NCI-H2081 (cell line): ENCODE measurements at regions not wholly inside any gene's neighbourhood (a gene's known extent, or its start where the extent isn't known, plus 50 kb on each side); places are given as distances from the start of the nearest gene placed in this dataset.

Source experiments
- DNase-seq, 2 experiments: peaks; one replicate each; lab custom pipeline; 2025; lab: John Stamatoyannopoulos, UW

DNA sequence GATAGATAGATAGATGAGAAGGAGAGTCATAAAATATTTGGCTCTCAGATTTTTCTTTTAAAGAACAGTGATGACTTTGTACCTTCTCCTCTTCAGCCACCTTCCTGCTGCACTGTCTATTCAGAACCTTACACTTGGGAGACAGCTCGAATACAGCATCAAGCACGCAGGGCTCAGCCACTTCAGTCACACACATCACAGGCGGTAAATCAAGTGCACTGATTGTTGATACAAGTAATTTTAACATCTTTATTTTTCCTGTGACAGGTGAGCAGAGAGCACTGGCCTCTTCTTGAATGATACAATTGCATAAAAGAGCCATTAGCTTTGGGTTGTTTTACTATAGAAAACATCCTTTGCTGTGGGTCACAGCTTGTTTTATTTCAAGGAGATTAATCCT lies 1118.5 kb upstream of the EYS start:
- no peak for DNase-seq

DNA sequence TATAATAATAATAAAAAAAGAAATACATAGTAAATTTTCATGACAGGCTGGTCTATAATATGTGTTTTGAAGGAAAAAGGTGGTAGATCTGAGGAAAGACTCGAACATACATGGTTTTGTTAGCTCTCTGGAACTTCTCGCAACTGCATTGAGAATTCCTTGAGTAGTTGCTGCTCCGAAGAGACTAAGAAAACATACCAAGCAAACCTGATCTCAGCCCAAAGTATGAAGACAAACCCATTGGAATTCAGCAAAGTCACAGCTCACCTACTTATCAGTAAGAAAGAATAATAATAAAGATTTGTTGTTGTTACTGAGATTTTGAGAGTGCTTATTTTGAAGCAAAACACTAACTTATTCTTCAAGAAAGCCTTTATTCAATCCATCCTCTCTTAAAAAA lies 1107.1 kb upstream of the EYS start:
- no peak for DNase-seq

DNA sequence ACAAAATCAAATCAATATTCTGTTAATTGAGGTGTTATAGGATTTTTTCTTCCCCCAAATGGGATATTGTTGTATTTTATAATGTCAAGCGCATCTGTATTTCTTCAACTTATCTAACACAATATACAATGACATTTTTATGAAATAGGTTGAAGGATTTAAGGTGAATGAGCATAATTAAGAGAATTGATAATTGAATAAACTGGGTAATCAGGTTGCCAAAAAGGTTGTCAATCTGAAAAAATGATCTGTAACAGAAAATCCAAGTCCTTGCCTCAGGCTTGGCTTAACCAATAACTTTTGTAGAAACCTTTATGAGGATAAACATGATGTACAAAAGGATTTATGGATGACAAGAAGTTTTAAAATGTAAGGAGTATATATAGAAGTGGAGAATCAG lies 1101.7 kb upstream of the EYS start:
- DNase-seq: no peak

DNA sequence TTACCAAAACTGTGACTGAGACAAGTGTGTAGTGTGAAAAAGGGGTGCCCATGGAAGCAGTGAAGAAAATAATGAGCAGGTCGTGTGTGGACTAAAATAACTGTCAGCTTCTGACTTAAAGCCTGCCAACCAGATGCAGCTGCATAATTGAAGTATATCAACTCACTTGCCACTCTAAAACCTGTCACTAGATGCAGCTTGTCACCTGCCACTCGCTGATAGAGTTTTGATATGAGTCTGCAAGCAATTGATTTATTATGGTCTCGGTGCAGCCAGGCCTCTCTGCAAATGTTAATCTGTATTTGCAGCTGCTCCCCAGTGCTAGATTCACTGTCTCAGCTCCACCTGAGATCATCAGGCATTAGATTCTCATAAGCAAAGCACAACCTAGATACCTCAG lies 1090.0 kb upstream of the EYS start:
- no peak for DNase-seq

DNA sequence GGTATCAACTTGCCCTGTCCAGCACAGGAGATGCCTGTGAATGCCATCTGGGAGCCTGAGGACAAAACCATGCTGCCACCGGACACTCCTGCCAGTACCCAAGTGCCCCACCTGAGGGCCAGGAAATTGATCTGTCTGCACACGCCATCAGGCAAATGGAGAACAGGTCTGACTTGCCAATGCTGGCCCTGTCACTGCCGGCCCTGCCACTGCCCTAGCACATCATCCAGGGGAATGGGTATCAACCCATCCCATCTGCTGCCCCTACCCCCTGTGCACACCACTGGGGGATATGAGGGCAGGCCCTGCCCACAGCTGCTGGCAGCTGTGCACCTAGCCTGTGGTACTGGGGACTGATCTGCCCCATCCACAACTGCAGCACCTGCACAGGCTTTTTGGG lies 1081.6 kb upstream of the EYS start:
- no peak for DNase-seq

DNA sequence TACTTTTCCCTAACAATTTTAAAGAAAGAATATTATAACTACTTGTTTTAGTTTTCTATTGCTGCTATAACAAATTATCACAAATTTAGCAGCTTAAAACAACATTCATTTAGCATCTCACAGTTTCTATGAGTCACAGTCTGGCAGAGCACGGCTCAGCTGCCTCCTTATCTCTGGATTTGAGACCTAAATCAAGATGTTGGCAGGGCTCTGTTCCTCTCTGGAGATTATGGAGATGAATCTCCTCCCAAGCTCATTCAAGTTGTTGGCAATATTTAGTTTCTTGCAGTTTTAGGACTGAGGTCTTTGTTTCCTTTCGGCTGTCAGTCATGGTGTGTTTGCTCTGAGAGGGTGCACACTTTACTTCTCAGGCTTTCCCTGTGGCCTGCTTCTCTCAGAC lies 1065.8 kb upstream of the EYS start:
- no peak for DNase-seq

DNA sequence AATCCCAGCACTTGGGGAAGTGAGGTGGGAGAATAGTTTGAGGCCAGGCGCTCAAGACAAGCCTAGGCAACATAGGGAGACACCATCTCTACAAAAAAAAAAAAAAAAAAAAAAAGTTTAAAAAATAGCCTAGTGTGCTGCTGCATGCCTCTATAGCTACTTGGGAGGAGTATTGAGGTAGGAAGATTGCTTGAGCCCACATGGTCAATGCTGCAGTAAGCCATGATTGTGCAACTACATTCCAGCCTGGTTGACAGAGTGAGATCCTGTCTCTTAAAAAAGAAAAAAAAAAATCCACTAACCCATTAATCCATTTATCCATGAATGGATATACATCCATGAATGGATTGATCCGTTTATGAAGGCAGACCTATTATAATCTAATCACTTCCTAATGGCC lies 1064.6 kb upstream of the EYS start:
- DNase-seq: no peak

DNA sequence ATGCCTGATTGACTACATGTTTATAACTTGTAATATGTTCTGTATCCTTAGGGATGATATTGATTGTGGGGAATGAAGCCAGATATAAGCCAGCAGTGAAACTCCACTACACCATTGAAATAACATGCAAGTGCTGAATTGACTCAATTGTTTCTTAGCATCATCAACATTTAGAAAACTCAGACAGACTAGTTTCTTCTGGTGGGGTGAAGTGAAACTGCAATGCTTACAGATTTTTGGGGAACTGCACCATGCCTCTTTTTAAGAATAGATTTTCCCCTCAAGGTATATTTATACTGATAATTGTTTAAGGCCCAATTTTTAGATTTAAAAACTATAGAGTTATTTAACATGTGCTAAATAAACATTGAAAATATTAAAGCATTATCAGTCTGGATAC lies 1044.6 kb upstream of the EYS start:
- DNase-seq: no peak

DNA sequence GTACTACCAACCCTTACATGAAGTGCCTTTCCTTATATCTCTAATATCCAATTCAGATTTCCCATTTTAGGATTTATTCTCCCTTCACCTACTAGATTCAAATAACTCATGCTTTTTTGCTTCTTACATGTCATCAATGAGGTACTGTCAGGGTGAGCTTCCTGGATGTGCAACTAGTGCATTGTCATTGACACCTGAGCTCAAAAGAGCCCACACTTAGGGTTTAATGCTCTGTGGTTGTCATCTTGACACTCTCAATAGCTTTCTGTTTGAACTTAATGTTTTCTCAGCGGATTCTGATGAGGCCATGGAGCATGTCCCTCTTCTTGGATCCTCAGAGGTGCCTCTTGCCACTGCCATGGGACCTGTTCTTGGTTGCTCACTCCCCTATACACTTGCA lies 1033.3 kb upstream of the EYS start:
- no peak for DNase-seq

DNA sequence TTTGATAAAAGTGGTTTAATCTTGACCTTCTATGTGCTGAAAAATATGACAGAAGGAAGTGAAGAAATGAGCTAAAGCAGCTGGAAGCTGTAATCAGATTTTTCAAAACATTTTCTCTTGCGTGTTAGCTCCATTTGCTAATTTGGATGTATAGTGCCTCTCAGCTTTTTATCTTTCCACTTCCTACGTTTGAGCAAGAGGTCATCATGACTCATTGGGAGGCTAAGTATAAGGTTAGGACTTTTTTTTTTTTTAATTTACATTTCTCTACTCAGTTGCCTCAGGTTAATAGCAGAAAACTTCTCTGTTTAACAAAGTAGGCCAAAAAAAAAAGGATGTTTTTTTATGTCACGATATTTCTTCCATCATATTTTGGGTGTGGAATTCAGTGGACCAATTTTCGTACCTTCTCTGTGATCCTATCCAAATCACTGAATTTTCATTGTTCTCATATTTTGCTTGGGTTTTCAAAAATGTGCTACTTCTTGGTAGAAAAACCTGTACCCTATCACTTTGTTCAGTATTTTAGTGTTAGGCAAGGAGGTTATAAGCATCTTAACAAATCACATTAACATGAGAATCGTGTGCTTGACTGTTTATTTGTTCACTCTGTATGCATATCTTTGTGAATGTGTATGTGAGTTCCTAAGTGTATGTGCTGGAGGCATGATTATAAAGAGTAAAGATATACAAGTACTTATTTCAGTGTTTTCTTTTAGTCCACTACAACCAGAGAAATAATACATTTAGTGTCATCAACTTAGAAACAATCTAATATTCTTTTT lies 1028.3 kb upstream of the EYS start:
- DNase-seq: no peak

DNA sequence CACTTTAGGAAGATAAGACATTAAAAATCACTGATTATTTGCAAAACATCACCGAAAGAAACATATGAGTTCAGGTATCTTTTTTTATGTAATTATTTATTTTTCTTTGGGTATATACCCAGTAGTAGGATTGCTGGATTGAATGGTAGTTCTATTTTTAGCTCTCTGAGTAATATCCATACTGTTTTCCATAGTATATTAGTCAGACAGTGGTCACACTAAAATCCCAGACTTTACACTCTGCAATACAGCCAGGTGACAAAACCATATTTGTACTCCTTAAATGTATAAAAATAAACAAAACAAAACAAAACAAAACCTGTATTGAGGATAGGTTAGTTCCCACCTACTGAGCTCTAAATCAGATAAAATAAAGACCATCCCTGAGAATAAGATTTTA lies 1024.3 kb upstream of the EYS start:
- no peak for DNase-seq

DNA sequence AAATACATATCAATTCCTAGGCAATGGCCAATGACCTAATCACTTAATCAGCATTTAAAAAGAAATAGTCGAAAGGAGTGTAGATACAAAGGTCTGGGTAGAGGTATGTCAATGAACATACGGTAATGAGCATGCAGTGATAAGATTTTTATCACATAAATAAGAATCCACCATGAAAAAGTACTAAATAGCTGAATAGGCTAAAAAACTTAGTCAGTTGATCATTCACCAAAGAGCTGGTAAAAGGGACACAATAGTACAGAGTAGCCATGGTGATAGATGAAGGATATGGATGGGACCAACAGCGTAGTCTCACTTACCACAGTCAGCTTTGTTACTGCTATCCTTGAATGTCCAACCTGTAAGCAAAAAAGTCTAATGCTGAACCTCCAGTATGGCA lies 1018.6 kb upstream of the EYS start:
- no peak for DNase-seq

DNA sequence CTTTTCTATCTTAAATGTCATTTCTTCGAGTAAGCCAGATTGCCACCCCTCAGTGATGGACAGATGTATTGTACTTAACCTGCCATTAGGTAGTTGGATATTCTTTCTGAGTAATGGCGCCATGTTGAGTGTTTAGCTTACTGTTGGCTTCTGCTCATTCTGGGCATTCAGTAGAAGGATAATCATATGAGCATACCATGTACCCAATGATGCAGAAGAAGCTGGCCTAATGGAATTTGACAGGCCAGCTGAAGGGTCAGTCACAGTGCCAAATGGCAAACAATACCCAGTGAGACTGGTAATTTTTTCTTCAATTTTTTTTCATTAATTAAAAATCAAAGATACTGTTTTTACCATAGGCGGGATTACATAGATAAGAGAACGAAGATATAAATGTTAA lies 1010.8 kb upstream of the EYS start:
- no peak for DNase-seq

DNA sequence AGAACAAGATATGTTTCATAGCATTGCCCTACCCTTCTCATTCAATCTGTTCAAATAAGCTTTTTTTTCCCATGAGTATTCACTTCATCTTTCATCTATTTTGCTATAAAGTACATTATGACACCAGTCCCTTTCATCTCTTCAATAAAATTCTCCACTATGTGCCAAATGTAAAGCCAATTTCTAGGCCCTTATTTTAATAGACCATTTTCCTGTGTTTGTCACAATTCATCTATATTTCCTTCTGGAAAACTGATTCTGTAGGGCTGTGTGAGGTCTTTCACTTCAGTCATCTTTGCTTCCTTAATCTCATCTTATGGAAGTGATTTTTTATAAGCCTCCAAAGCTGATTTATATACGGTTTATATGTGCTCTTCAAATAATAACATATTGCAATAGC lies 992.4 kb upstream of the EYS start:
- DNase-seq: no peak

DNA sequence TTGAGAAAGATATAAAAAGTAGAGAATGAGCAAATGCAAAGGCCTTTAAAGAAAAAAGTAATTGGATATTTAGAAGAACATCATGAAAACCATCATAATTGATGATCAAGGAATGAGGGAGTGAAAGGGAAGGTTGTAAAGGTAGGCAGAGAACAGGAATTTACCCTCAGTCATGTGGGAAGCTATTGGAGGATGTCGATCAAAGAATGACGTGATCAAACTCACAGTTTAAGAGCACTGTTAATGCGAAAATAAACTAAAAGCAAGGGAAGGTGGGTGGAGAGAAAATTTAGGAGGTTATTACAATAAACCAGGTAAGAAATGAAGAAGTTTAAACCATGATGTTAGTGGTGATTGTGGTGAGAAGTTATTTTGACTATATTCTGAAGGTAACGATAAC lies 982.6 kb upstream of the EYS start:
- no peak for DNase-seq

DNA sequence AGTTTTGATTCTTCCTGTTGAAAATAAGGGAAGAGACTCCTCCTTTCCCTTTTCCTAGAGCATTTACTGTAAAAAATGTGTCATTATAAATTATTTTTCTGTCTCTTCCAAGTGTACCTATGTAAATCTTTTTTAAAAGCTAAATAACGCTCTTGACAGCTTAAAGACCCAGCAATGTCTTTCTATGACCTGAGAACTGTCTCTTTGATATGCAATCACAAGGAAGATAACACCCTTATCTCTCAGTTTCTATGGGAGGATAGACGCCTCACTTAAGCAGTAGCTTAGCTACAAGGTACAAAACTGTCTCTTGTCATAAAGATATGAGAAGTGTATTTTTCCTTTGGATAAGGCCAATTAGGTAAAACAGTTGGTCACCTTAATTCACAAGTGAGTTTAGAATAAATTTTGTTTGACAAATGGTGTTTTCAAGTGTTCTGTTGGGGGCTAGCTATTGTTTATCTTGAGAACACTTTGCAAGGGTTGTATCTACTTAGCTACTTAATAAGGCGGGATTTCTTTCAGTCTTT lies 980.6 kb upstream of the EYS start:
- DNase-seq: no peak

DNA sequence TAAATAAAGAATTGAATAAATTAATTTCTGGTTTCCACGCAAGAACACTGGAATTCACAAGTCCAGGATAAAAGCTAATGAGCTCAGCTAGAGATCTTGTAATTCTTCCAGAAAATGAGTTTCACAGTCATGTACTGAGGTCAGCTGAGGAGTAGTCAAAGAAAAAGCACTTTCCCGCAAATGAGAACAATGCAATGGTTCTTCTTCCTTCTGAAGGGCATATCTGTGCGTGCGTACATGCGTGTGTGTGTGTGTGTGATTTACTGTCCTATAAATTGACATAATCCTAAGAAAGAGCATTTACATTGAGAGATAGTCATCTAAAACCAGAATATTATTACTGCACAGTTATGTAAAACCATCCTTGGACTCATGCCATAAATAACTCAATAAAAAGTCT lies 968.9 kb upstream of the EYS start:
- no peak for DNase-seq

DNA sequence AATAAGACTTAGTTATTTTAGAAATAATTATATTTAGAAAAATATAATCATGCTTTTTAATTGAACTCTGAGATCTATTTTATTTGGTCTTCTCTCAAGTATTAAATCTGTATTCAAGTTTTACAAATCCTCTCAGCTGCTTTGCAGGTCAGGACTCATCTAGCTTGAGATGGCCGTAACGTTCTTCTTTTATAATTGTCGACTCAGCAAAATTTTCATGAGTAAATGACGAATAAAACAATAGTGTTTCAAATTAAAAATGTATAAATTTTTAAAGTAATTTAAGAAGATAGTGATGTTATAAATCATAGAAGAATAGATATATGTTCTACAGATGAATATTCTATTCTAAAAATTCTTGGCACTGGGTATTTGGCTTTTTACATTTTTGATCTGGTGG lies 957.1 kb upstream of the EYS start:
- DNase-seq: no peak

DNA sequence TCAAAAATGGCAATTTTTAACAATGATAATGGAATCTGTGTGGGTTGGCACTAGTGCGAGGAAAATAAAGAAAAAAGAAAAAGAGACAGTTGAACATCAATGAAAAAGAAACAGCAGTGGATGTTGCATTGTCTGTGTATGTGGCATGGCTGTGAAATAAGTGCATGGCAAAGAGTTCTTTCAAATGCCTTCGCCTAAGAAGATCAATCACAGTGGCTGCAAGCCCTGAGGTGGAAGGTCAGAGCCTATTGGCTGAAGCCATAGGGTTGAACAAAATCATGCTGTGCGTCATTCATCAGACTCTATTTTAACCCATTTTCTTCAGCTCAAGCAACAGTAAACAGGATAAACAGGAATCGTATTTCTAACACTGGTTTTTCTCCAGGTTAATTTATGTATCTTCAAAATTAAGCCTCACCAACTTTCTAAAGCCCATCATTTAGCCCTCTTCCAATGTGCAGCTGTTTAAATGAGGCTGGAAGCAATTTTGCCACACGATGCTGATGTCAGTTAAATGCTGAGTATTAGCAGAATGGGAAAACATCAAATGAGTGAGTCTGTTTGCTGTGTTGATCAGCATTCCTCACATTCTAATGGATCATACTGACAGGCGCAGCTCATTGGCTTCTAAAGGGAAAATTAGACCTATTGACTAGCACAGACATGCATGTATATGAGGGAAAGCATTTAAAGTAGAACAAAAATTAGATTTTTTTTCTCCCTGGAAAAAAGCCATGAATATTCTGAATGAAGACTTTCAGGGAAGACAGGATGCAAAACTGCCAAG lies 955.9 kb upstream of the EYS start:
- DNase-seq: no peak

DNA sequence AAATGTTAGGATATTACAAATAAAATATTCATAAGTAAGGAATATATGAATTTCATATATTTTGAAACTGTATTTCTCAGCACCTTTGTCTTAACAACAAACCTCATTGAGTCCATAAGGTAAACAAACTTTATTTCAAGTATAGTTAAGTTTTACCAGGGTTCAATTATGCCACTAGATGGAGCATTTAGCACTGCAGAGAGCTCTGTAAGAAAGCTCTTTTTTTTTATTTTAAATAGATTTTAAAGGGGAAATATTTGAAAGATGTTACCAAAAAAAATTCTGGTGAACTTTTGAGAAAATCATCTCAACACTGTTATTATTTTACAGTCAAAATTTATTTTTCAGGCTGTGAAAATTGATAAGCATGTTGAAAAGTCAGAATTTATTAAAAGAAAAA lies 955.2 kb upstream of the EYS start:
- peak in 1 of 2 experiments; percentile 22 for DNase-seq

DNA sequence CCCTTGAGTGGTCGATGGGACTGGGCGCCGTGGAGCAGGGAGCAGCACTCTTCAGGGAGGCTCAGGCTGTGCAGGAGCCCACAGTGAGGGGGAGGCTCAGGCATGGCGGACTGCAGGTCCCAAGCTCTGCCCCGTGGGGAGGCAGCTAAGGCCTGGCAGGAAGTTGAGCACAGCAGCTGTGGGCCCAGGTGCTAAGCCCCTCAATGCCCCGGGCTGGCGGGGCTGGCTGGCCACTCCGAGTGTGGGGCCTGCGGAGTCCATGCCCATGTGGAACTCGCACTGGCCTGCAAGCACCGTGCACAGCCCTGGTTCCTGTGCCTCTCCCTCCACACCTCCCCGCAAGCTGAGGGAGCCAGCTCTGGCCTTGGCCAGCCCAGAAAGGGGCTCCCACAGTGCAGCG lies 948.4 kb upstream of the EYS start:
- DNase-seq: no peak

DNA sequence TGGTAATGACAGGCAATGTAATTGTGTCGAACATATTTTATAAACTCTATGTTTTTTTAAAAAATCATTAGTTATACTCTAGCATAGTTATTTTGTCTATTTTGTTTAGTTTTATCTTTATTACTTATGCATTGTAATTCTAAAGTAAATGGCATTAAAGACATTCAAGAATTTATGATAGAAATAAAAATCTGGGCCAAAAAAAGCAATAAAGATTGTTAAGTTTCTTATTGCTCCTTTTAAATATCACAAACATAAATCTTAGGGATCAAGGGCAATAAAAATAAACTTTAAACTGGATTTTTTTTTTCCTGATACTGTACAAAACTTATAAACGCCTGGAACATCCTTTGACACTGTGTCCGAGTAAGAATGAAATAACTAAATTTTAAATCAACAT lies 931.5 kb upstream of the EYS start:
- DNase-seq: no peak

DNA sequence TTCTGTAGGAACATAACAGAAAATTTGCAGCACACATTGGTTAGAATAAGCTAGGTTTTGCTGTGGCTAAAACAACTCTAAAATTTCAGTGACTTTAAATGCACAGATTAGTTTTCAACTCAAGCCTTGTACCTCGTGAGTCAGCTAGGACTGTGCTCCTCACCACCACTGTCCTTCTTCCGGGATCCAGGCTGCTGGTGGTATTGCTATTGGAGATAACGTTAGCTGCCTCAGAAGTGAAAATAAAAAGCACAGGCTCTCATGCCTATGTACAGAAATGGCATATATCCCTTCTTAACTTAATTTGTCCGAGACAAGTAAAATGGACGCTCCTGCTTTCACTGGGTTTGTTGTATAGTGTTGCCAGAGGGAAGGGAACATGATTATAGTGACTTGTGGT lies 931.1 kb upstream of the EYS start:
- no peak for DNase-seq

DNA sequence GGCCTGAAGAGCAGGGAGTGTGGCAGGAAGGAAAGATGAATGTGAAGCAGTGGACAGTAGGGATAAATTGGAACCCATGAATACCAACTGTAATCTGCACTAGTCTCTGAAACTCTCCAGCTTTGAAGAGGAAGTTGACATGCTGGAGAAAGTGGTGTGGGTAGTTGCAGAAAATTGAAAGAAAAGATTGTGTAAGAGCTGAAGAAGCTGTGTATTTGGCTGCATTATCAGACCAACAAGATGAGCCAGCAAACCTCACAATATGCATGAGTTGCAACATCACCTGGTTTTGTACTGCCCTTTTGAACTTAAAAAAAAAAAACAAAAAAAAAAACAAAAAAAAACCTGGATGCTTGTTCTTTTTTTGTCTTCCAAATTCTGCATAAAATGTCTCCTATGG lies 921.9 kb upstream of the EYS start:
- DNase-seq: no peak
